ENCODE measurements at regions not wholly inside any gene's neighbourhood (a gene's known extent, or its start where the extent isn't known, plus 50 kb on each side); places are given as distances from the start of the nearest gene placed in this dataset.

DNA sequence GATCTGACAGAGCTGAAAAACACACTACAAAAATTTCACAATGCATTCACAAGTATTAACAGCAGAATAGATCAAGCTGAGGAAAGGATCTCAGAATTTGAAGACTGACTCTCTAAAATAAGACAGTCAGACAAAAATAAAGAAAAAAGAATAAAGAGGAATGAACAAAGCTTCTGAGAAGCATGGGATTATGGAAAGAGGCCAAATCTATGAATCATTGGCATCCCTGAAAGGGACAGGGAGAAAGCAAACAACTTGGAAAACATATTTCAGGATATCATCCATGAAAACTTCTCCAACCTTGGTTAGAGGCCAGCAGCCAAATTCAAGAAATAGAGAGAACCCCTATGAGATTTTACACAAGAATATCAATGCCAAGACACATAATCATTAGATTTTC is 804.8 kb upstream of the IGFBP3 start:
- no peak overlapping the region for H3K4me3 ChIP-seq (ENCODE audit: low read depth, low read length)
- TF ChIP-seq, protein P1, sequence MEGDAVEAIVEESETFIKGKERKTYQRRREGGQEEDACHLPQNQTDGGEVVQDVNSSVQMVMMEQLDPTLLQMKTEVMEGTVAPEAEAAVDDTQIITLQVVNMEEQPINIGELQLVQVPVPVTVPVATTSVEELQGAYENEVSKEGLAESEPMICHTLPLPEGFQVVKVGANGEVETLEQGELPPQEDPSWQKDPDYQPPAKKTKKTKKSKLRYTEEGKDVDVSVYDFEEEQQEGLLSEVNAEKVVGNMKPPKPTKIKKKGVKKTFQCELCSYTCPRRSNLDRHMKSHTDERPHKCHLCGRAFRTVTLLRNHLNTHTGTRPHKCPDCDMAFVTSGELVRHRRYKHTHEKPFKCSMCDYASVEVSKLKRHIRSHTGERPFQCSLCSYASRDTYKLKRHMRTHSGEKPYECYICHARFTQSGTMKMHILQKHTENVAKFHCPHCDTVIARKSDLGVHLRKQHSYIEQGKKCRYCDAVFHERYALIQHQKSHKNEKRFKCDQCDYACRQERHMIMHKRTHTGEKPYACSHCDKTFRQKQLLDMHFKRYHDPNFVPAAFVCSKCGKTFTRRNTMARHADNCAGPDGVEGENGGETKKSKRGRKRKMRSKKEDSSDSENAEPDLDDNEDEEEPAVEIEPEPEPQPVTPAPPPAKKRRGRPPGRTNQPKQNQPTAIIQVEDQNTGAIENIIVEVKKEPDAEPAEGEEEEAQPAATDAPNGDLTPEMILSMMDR (IDR thresholded peaks at IDR 0.05; ENCODE audit: control insufficient read depth, extremely low read depth, insufficient read depth): no peak
- DNase-seq (ENCODE audit: low read depth): no peak

DNA sequence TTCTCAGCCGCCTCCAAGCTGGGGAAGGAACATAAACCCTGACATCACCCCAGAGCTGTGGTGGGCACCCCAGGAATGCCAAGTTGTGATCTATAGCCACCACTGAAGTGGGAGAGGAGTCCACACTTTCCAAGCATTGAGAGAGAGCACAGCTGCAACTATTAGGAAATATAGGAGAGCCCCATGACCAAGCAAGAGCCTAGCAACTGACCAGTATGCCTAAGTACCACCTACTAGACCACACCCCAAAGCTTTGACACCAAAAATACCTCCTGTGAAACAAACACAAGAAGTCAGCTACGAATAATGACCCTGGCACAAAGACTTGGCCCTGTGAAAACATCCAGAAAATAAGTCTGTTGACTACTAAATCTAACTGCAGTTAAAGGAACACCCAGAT is 804.1 kb upstream of the IGFBP3 start:
- H3K4me3 ChIP-seq (ENCODE audit: low read depth, low read length): no peak overlapping the region
- DNase-seq (ENCODE audit: low read depth): no peak
- TF ChIP-seq, protein P1 (IDR thresholded peaks at IDR 0.05; ENCODE audit: control insufficient read depth, extremely low read depth, insufficient read depth): no peak

DNA sequence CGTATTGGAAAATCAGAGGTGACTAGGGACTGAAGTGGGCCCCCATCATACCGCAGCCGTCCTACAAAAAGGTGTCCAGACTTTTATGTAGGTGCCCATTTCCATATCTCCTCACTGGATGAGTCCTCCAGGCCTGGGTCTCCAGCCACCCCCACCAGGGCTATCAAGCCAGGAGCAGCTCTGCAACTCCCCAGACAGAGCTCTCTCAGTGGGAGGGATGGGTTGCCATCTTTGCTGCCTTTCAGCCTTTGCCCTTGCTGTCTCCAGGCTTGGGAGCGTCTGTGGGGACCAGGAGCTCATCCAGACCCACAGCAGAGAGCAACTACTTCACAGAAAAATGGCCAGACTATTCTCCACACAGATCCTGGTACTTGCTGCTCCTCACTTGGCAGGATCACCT is 802.7 kb upstream of the IGFBP3 start:
- no peak for DNase-seq (ENCODE audit: low read depth)
- no peak overlapping the region for H3K4me3 ChIP-seq (ENCODE audit: low read depth, low read length)
- TF ChIP-seq, protein P1 (IDR thresholded peaks at IDR 0.05; ENCODE audit: control insufficient read depth, extremely low read depth, insufficient read depth): no peak

DNA sequence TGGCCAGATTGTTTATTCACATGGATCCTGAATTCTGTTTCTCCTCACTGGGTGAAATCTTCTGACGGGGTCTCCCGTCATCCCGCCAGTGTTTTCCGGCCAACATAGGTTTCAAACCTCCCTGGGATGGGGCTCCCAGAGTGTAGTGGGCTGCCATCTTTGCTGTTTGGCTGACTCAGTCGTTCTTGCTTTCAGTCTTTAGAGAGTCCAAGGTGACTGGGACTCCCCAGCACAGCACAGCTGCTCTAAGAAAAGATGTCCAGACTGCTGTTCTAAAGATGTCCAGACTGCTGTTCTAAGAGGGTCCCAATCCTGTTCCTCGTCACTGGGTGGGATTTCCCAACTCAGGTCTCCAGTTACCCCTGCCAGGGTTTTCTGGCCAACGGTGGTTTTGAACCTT is 801.9 kb upstream of the IGFBP3 start:
- TF ChIP-seq, protein P1 (IDR thresholded peaks at IDR 0.05; ENCODE audit: control insufficient read depth, extremely low read depth, insufficient read depth): no peak
- DNase-seq (ENCODE audit: low read depth): no peak
- no peak overlapping the region for H3K4me3 ChIP-seq (ENCODE audit: low read depth, low read length)

DNA sequence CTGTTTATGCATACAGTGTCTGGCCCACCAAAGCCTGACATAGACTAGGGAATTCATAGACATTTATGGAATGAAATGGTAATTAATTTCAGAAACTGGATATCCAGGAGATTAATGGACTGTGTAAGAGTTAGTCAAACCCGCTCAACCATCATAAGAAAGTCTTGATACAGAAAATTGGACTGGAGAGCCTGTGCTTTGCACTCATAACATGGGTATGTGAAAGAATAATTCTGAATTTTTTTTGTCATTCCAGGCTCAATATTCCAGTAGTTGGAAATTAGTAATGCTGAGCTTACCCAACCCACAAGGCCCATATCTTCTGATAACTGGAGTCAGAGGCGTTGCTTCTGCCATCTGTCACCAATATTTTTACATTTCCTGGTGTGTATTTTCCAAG is 799.7 kb upstream of the IGFBP3 start:
- no peak for DNase-seq (ENCODE audit: low read depth)
- TF ChIP-seq, protein P1 (IDR thresholded peaks at IDR 0.05; ENCODE audit: control insufficient read depth, extremely low read depth, insufficient read depth): no peak

DNA sequence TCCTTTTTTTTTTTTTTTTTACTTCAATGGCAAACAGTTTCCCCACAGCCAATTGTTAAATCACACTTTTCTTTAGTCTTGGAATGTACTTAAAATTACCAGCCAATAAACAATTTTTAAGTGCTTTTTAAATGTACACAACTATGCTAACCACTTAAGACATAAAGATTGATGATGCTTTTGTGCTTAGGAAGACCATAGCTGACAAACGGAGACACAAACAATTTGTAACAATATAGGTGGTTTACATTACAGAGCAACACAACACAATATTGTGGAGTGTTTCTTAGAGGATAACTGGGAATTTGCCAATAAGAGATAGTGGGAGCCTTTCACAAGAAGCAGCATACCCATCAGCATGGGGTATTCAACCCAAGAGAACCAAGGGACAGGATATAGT is 798.5 kb upstream of the IGFBP3 start:
- TF ChIP-seq, protein P1 (IDR thresholded peaks at IDR 0.05; ENCODE audit: control insufficient read depth, extremely low read depth, insufficient read depth): no peak
- no peak for DNase-seq (ENCODE audit: low read depth)
- no peak overlapping the region for H3K4me3 ChIP-seq (ENCODE audit: low read depth, low read length)

More for the DNA sequence above, 799.7 kb upstream of the IGFBP3 start:
- H3K4me3 ChIP-seq (ENCODE audit: low read depth, low read length): no peak overlapping the region

DNA sequence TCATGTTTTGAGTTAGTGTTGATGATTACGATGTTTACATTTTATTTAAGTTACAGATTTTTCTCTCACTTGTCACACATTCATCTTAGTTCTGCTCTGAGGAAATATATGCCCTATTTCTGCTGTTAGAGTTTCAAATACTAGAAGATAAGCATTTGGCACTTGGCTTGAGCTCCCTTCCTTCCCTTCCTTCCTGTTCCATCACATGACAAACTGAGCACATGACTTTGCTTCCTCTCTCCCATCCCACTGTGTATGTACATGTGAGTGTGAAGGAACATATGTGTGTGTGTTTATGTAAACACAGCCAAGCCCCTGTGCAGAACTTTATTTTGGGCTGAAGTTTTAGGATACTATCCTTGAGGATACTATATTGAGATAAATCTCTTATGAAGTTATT is 795.9 kb upstream of the IGFBP3 start:
- TF ChIP-seq, protein P1 (IDR thresholded peaks at IDR 0.05; ENCODE audit: control insufficient read depth, extremely low read depth, insufficient read depth): no peak
- DNase-seq (ENCODE audit: low read depth): no peak
- H3K4me3 ChIP-seq (ENCODE audit: low read depth, low read length): no peak overlapping the region
